Ecto neural progenitor cell (in vitro differentiated cells): ENCODE measurements at regions not wholly inside any gene's neighbourhood (a gene's known extent, or its start where the extent isn't known, plus 50 kb on each side); places are given as distances from the start of the nearest gene placed in this dataset.
"Not testable (repeated sequence)": the region's sequence is repeated elsewhere in the genome, so short reads cannot be mapped to it uniquely, and the experiment has no call there.

Experiments
- DNase-seq: peaks from one replicate; pipeline ENCODE4 v3.0.0-alpha.2; 2018; ENCODE audit warnings: low spot score

DNA sequence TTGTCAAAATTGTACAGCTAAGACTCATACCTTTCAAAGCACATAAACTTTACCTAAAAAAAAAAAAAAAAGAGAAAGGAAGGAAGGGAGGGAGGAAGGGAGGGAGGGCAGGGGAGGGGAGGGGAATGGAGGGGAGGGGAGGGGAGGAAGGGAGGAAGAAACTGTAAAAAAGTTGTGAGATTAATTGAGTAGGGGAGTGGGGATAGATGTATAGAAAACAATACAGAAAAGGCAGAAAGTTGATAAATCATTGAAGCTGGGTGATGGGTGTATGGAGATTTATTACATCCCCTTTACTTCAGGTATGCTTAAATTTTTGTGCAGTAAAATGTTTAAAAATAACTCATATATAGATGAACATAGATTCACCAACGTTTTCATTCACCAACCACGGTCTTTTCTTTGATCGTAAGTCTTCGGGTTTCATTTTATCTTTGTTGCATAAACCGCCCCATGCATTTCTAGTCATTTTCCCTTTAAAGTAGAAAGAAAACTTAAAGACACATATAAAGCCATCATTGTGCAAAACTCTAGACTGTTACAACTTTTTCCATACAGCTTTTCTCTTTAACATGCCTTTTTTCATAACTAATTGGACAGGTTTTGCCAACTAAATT is 191.2 kb upstream of the KRR1 start:
- DNase-seq: no peak

DNA sequence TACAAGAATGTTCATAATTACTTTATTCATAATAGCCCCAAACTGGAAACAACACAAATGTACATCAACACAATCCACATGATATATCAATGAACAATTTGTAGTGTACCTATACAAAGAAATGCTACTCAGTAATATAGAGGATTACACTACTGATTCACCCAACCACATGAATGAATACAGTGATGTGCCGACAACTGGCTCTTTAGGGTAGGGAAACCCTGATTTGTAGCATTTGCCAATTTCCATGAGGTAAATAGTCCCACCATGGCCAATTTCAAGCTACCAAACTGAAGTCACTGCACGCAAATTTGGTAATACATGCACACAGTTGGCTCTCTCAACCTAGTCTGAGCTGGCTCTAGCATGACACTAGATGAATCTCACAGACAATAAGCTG is 190.4 kb upstream of the KRR1 start:
- no peak for DNase-seq

DNA sequence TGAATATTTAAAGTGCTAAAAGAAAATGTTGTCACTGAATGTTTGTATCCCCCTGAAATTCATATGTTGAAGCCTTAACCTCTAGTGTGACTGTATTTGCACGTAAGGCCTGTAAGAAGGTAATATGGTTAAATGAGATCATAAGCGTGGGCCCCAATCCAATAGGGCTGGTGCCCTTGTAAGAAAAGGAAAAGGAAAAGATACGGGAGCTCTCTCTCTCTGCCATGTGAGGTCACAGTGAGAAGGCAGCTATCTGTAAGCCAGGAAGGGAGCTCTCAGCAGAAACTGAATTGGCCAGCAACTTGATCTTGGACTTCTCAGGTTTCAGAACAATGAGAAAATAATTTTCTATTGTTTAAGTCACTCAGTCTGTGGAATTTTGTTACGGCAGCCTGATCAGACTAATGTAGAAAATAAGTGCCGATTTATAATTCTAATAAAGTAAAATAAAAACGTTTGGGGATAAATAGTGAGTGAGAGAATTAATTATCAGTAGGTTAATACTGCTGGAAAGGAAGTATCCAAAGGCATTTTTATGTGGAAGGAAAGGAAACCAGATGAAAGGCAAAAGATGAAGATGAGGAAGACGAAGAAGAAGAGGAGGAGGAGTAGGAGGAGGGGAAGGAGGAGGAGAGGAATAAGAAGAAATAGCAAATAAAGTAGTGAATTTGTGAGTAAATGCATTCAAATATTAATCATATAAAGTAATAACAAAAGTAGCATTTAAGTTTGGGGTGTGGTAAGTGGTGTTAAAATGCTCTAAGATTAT is 188.5 kb upstream of the KRR1 start:
- no peak for DNase-seq

DNA sequence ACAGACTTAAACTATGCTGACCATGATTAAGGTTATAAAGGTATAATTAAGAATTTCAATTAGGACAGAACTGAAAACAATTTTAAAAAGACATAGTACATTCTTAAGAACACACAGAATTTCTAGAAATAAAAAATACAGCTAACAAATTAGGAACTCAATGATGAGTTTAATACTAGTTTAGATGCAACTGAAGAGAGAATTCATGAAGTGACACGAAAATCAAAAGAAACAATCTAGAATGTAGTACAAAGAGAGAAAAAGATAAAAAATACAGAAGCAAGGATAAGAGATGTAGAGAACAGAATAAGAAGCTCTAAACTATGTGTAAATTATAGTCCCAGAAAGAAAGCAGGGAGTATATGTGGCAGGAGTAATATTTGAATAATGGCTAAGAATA is 187.8 kb upstream of the KRR1 start:
- DNase-seq: no peak

DNA sequence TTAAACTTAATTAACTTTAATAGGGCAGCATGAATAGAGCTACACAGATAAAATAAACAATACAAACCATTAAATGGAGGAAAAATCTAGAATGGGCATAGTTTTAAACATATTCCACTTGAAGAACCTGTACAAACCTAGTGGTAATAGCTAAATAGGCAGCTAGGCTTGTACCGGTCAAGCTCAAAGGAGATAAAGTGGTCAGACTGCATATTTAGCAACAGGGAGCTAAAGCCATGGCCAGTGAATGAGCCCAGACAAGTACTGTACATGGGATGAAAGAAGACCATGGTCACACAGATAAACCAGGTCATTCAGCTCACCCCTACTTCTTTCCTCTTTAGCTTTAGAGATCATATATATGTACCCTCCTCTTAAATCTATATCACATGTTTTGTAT is 186.6 kb upstream of the KRR1 start:
- DNase-seq: no peak

DNA sequence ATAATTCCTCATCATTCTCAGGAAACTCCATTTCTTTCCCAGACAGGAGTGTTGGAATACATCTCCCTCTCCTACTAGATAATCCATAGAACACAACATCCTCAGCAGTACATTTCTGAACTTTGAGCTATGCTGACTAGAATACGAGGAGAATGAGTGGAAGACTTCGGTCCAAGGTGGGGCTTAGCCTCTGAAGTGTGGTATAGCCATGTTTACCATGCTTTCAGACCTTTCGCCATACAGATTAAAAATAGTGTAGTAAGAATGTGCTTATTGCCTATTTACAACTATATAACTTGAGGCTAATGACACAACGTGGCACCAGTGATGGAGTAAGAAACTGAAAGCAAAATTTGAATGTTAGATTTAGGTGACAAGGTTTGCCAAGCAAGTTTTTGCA is 184.5 kb upstream of the KRR1 start:
- DNase-seq: no peak

DNA sequence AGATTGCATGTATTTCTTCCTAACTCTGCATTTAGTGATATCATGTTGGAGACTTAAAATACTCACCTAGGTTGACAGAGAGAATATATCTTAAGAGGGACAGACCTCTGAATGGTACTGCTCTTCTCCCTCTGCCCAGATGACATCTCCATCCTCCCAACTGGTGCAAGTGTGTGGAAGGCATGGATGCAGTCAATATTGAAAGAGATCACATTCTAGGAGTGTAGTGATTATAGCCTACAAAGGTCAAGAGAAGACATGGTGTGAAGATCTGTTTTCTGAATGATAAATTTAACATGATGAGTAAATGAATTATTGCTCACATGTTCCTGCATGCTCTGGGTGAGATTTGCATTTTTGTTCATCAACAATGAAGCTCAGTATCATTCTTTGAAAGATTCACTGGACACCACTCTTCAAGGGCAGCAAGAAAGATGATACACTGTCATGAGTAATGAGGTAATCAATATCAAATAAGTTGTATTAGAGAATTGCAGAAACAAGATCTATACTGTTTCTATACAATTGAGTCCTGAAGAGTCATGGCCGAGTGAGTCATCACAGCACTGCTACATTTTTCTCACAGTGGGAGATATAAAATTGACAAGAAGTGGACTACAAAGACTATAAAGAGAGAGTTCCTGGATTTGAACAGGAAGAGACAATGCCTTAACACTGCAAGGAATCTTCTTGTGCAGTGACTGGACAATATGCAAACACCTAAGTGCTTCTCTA is 183.3 kb upstream of the KRR1 start:
- DNase-seq: no peak

DNA sequence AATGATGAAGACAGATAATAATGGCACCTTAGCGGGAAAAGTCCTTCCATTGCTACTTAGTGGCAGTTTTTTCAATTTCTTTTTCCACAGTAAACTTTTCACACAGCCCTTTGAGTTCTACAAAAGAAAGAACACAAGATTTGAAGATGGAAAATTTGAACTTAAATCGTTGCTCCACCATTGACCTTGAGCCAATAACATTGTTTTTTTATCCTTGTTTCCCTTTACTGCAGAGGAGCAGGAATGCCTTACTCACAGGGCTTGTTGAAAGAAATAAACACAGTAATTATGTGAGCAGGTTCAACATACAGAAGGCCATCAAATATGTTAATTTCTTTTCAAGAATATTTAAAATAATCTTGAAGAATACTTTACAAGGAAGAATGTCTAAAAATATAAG is 181.5 kb upstream of the KRR1 start:
- no peak for DNase-seq

DNA sequence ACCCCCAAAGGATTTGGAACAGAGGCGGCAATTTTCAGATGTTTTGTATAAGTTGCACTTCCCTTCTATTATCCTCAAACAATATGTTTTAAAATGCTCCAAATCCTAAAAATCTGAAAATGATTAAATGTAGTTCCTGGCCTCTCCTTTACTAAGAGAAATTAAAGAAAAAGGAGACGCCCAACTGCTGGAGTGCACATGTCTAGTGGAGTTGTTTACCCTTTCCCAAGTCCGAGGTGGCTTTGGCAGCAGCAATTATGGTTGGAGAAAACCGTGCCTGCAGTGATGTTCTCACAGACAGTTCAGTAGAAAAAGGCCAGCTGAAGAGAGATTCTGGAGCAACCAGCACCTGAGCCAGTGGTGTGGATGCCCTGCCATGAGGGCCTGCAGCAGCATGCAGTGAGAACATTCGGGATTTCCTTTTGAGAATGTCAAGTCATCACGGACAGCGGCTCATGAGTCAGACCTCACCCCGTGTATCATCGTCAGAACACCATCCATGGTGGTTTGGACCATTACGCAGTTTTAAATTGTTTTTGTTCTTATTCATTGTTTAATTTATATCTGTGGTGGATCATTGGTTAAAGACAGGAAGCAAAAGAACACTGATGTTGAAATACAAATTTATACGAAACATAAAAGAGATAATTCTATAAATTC is 179.0 kb upstream of the KRR1 start:
- no peak for DNase-seq

DNA sequence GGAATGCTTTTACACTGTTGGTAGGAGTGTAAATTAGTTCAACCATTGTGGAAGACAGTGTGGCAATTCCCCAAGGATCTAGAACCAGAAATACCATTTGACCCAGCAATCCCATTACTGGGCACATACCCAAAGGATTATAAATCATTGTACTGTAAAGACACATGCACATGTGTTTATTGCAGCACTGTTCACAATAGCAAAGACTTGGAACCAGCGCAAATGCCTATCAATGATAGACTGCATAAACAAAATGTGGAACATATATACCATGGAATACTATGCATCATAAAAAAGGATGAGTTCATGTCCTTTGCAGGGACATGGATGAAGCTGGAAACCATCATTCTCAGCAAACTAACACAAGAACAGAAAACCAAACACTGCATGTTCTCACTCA is 174.8 kb upstream of the KRR1 start:
- not testable (repeated sequence) for DNase-seq

DNA sequence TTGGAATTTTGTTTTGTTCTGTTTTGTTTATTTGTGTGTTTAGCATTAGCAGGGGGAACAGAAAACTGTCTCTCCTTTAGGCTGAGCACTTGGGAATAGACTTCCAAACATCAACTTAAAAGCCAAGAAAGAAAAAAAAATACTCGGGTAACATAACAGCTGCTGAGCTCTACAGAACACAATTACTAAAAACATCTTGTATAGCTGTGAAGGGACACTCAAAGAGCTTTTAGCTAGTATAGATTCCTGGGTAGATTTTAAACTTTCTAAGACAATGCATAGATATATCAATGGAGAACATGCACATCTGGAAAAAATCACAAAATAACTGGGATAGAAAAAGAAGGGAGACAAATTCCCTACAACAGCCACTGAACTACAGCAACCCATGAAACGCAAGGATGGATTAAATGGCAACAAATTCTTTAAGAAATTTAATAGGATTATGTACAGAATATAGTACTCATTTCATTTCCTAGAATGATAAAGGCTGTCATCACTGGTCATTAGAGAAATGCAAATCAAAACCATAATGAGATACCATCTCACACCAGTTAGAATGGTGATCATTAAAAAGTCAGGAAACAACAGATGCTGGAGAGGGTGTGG is 174.3 kb upstream of the KRR1 start:
- DNase-seq: no peak

DNA sequence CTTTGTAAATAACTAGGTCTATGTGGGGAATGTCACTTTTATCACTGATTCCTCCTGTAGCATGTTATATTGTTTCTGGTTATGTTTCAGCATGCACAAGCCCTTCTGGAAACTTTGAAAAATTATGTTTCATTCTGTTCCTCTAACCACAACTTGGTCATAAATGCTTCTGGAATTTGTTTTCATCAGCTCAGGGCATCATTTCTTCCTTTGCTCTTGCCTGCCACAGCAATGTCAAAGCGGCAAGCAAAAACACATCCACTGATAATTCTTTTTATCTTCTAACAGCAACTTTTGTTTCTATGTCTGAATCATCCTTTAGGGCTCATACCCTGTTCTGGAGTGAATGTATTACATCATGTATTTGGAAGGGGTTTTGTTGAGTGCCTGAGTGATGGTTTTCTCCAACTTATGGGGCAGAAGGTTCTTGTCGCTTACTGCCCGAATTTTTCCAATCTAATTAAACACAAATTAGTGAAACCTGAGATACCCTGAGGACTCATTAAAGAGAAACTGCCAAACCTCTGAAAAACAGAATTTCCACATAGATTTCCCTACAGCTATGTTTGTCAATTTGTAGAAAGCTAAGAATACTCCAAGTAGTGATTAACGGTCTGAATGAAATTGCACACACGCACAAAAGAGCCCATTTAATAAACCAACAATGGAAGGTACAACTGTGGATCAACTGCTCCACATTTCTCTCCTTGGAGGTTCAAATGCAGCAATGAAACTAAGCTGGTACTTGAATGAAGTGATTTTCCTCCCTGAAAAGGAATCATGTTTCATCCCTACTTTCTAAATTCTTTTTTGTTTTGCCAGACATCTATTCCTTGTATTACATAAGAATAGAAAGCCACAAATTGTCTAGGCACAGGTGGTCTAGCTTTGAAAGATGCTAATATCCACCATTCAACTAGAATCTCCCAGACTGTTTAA is 173.5 kb upstream of the KRR1 start:
- DNase-seq: no peak

DNA sequence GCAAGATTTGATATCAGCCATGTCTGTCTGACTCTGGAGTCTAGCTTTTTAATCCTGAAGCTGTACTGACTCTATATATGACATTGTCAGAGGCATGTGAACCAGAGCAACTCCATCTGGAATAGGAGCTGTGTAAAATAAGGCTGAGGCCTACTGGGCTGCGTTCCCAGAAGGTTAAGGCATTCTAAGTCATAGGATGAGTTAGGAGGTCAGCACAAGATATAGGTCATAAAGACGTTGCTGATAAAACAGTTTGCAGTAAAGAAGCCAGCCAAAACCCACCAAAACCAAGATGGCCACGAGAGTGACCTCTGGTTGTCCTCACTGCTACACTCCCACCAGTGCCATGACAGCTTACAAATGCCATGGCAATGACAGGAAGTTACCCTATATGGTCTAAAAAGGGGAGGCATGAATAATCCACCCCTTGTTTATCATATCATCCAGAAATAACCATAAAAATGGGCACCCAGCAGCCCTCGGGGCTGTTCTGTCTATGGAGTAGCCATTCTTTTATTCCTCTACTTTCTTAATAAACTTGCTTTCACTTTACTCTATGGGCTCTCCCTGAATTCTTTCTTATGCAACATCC is 172.7 kb upstream of the KRR1 start:
- DNase-seq: not testable (repeated sequence)

DNA sequence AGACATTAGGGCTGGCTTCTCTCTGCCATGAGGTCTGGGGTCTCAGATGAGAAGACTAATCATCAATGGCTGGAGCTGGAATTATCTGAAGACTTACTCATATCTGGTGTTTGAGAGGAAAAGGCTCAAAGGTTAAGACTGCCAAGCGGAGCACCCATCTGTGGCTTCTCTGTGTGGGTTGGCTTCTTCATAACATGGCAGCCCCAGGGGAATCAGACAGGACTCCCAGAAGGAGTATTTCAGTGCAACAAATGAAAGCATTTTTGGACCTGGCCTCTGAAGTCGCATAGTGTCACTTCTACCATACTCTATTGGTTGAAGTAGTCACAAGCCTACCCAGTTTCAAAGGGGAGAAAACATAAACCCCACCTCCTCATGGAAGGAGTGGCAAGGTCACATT is 171.8 kb upstream of the KRR1 start:
- no peak for DNase-seq

DNA sequence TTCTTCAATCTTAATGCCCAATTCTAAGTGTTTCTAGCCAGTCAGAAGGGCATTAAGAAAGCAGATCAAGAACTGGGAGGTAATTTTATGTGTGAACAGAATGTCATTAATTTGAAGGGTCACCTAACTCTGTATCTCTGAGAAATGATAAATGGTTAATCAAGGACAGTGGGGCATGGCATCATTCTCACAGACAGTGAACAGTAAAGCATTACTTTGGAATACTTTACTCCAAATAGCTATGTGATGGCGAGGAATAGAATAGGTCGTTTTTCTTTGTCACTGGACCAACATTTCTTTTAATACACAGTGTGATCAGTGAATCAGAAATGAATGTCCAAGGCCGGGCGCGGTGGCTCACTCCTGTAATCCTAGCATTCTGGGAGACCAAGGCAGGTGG is 166.1 kb upstream of the KRR1 start:
- no peak for DNase-seq

DNA sequence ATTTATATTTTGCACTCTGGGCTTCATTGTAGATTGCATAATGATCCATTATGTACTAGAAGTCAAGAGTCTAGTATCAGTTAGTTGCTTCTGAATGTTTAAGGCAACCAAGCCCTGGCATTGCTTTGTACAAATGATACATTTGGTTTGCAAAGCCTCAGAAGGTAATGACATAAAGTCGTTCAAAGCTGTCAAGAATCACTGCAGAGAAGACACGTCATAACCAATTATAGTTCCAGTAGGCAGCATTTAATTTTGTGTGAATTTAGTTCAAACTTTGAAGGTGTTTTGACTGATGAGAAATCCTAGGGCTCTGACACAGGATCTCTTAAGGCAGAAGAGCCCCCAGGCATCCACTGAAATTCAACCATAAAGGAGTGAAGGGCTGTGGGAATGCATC is 163.0 kb upstream of the KRR1 start:
- DNase-seq: no peak

DNA sequence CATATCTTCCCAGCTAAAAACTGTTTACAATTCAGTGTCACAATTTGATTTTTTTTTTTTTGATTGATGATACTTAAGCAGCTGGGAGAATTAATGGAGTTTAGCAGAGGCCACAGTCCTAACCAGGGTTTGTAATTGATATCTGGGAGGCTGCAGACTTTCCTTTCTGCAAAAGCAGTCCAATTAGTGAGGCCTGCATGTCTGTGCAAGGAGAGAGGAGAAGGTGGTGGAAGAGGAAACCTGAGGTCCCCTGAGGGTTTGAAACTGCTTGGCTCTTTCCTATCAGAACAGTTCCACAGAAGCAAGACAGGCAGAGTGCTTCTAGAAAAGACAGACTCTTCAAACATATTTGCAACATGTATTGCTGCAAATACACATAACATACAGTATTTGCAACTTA is 160.8 kb upstream of the KRR1 start:
- DNase-seq: no peak

DNA sequence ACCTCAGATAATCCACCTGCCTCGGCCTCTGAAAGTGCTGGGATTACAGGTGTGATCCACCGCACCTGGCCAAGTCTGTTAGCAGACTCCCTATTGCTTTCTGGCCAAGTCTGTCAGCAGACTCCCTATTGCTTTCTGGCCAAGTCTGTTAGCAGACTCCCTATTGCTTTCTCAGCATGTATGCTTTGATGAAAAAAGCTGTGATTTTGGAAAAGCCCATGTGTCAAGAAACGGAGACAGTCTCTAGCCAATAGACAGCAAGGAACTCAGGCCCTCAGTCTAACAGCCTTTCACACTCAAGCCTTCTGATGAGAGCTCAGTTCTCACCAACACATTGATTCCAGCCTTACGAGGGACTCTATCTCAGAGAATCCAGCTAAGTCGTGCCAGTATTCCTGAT is 158.8 kb upstream of the KRR1 start:
- DNase-seq: no peak

DNA sequence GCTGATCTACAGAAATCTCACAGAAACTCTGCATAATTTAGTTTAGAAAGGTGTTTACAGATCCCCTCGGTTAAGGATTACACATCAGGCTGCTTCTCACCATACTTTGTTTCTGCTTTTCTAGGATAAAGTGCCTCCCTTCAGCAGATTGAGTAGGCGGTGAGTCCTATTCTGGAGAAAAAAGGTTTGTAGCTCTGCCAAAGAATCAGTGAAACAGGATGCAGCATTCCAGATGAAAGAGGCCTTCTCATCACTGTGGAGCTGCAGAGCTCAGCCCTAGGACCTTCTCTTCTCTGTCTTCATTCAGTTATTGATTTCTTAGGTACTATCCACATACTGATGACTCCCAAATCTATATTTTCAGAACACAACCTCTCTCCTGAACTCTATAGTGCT is 155.5 kb upstream of the KRR1 start:
- no peak for DNase-seq

DNA sequence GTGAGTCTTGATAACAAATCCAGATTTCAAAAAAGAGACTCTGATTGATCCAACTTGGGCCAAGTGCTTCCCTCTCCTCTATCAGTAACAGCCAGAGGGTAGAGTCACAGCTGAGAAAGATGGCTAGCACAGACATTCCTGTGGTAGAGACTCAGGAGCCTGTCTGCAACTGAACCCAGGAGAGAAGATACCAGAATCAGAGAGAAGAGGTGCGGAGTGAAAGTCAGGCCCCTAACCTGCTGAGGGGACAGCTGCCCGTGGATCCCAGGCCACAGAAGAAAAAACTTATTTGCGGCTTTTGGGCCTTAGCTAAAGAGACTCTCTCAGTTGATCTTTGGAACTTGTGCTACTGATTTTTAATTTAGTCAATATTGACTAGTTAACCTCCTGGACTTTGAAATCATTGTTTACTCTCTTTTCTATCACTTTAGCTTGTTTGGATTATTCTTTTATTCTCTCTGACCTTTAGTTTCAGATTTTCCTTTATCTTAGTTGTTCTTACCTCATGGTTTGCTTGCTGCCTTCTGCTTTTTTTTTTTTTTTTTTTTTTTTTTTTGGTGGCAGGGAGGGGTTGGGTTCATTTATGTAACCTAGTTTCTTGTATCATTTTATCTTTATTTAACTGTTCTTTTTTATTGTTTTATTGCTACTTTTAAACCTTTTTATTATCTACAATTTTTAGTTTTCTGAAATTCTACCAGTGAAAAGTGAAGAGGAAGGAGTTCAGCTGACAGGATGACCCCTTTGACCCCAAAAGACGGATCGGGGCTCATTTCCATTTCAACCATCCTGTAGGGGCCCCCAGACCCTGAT is 154.9 kb upstream of the KRR1 start:
- peak; percentile 50 for DNase-seq
